ENCODE measurements at regions not wholly inside any gene's neighbourhood (a gene's known extent, or its start where the extent isn't known, plus 50 kb on each side); places are given as distances from the start of the nearest gene placed in this dataset.
A peak's percentile ranks its signal among the peaks of the same experiment; 100 is the strongest.

- ATAC-seq (peak; percentile 30 to 86 (median 58)), DNase-seq (no peak)
- TF ChIP-seq, protein P1, sequence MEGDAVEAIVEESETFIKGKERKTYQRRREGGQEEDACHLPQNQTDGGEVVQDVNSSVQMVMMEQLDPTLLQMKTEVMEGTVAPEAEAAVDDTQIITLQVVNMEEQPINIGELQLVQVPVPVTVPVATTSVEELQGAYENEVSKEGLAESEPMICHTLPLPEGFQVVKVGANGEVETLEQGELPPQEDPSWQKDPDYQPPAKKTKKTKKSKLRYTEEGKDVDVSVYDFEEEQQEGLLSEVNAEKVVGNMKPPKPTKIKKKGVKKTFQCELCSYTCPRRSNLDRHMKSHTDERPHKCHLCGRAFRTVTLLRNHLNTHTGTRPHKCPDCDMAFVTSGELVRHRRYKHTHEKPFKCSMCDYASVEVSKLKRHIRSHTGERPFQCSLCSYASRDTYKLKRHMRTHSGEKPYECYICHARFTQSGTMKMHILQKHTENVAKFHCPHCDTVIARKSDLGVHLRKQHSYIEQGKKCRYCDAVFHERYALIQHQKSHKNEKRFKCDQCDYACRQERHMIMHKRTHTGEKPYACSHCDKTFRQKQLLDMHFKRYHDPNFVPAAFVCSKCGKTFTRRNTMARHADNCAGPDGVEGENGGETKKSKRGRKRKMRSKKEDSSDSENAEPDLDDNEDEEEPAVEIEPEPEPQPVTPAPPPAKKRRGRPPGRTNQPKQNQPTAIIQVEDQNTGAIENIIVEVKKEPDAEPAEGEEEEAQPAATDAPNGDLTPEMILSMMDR (IDR thresholded peaks at IDR 0.05) = no peak
- TF ChIP-seq POLR2A (IDR thresholded peaks at IDR 0.05) = no peak
- no peaks in the 10 kb centered on the region for H3K9me3 ChIP-seq
- H3K4me3 ChIP-seq = no peak overlapping the region
- H3K36me3 ChIP-seq = no peaks in the 10 kb centered on the region
- peaks cover 0 to under 1% (median 0%) of the 10 kb centered on the region in 4 donors for H3K4me1 ChIP-seq
- H3K27ac ChIP-seq = no peak overlapping the region
- no peaks in the 10 kb centered on the region for H3K27me3 ChIP-seq
- WGBS (ENCODE audit: insufficient coverage, low coverage, low lambda C conversion rate, missing lambda C conversion rate) = 78% methylated on average over 5 of the region's 5 CpGs
- intact Hi-C loops (cut with DNase I) = no loop called here
Measured at GRCh38 chr5:119302916-119303897, 52.6 kb upstream of the TNFAIP8 start.

DNA sequence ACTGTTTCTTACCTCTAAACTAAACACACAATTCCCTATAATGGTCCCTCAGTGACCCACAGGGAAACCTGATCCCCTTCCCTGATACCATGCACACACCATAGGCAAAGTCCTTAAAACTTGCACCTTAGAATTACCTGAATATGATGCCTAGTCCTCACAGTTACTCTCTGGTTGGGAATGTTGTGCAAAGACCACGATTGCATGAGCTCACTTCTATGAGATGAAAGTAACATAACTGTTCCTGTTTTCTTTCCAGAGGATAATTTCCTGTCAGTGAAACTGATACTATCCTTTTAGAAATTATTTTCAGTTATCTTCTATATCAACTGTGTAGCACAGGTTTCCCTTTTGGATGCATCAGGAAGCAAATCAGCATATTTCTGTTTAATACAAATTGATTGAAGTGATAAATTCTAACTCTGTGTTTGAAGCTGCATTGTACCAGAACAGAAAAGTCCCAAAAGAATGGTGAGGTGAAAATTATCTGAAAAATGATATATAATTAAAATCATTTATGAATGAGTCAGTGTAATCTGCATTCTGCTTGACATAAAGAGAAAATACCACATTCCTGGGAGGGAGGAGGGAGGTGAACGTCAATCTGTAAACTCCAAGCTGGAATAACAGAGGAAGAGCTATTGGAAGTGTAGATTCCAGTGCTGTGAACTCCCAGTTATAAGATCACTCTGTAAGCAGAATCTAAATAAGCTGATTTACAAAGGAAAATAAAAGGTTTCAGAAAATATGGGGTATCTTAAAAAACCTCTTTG lies 51.2 kb upstream of the TNFAIP8 start:
- TF ChIP-seq POLR2A (IDR thresholded peaks at IDR 0.05) = no peak
- TF ChIP-seq, protein P1 (IDR thresholded peaks at IDR 0.05) = no peak
- Histone ChIP-seq H3K9me3 (no peaks in the 10 kb centered on the region), H3K27me3 (no peaks in the 10 kb centered on the region), H3K4me3 (no peak overlapping the region), H3K4me1 (peaks cover 0 to 8% (median 0%) of the 10 kb centered on the region in 4 donors), H3K27ac (peak overlapping the region in 1 of 3 donors; percentile 12), H3K36me3 (no peaks in the 10 kb centered on the region)
- intact Hi-C loops (cut with DNase I) = no loop called here
- ATAC-seq (peak in 1 of 4 donors; percentile 6), DNase-seq (no peak)
- 59% methylated on average over 2 of the region's 2 CpGs for WGBS (ENCODE audit: insufficient coverage, low coverage, low lambda C conversion rate, missing lambda C conversion rate)

All from right lobe of liver (tissue), 6 donors.